AG09319 (cell line): ENCODE measurements at regions not wholly inside any gene's neighbourhood (a gene's known extent, or its start where the extent isn't known, plus 50 kb on each side); places are given as distances from the start of the nearest gene placed in this dataset.

ENCODE experiments used
- DNase-seq: peaks from one replicate; pipeline ENCODE4 v3.0.0-alpha.2; 2010; ENCODE audit warnings: low read depth; ENCODE audit errors: extremely low read depth
- CTCF ChIP-seq: IDR thresholded peaks from 2 replicates; pipeline ENCODE4 v1.5.1; 2011; ENCODE audit warnings: low read depth, mild to moderate bottlenecking, inconsistent platforms, low read length, moderate library complexity

DNA sequence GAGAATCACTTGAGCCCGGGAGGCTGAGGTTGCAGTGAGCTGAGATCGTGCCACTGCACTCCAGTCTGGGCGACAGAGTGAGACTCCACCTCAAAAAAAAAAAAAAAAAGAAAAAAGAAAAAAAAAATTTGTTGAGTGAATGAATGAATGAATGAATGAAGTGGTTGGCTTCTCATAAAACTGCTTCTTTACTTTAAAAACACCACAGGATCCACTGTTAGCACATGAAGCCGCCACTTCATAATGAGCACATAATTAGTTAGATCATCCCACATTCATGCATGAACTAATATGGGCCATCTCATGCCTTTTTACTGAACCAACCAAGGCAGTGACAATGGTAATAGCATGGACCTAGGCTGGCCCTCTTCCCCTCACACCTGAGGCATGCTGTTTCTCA lies 135.0 kb upstream of the XYLT1 start:
- DNase-seq, result no peak
- TF ChIP-seq CTCF, result no peak

GRCh38 chr16:17603626-17604025 lies 132.9 kb upstream of the XYLT1 start:
- TF ChIP-seq CTCF, result no peak
- DNase-seq, result no peak

- no peak for DNase-seq
- no peak for TF ChIP-seq CTCF
Measured at GRCh38 chr16:17602678-17603077, 131.9 kb upstream of the XYLT1 start.

- no peak for TF ChIP-seq CTCF
- no peak for DNase-seq
Measured at GRCh38 chr16:17598968-17599367, 128.2 kb upstream of the XYLT1 start.

- DNase-seq, result no peak
- no peak for TF ChIP-seq CTCF
Measured at GRCh38 chr16:17591655-17592405, 121.1 kb upstream of the XYLT1 start.

DNA sequence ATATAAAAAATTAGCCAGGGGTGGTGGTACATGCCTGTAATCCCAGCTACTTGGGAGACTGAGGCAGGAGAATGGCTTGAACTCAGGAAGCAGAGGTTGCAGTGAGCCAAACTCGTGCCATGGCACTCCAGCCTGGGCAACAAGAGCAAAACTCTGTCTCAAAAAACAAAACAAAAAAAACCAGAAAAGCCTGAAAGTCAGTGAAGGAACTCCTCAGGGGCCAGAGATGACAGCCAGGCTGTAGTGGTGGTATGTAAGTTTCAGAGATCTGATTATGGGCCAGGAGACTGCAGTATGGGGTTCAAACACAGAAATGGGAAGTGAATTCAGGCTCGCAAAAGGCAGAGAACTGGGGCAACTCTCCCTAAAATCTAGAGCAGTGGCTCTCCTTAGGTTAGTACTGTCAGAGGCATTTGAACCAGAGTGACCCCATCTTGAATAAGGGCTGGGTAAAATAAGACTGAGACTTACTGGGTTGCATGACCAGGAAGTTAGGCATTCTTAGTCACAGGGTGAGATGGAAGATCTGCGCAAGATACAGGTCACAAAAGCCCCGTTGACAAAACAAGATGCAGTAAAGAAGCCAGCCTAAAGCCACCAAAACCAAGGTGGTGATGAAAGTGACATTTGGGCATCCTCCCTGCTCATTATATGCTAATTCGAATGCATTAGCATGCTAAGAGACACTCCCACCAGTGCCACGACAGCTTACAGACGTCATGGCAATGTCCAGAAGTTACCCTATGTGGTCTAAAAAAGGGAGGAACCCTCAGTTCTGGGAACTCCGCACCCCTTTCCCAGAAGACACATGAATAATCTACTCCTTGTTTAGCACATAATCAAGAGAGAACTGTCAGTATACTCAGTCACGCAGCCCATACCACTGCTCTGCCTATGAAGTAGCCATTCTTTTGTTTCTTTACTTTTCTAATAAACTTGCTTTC lies 120.2 kb upstream of the XYLT1 start:
- TF ChIP-seq CTCF, result no peak
- DNase-seq, result no peak

DNA sequence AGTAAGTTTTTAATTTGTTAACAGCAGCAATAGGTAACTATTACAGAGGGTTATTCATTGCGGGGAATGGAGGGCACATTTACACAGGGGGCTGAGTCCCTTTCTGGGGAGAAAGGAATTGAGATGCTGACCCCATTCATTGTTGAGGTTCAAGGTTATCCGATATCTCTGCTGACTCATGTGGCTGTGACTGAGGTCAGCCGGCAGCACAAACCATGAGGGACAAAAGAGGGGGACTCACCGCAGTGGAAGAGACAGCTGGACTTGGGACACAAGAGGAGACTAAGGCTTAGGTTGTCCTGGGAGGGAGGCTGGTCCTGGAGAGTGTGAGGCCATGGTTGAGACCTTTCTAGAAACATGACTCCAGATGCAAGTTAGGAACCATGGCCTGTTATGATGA lies 119.1 kb upstream of the XYLT1 start:
- DNase-seq, result no peak
- TF ChIP-seq CTCF, result no peak
